A673 (cell line): ENCODE measurements at regions not wholly inside any gene's neighbourhood (a gene's known extent, or its start where the extent isn't known, plus 50 kb on each side); places are given as distances from the start of the nearest gene placed in this dataset.
"Not testable (repeated sequence)": the region's sequence is repeated elsewhere in the genome, so short reads cannot be mapped to it uniquely, and the experiment has no call there.

Experiments used
- EZH2 ChIP-seq: fragments of 200-600 bp; sonication (generic); IDR thresholded peaks from 2 replicates; pipeline ENCODE4 v1.6.1; 2017; ENCODE audit warnings: borderline replicate concordance, low read depth, mild to moderate bottlenecking, mixed read lengths, antibody characterized with exemption, low read length; ENCODE audit not compliant: poor library complexity, severe bottlenecking
- TF ChIP-seq, protein P1 (sequence below): fragments of 300-800, 200-600 bp; sonication (generic); conservative IDR thresholded peaks from 2 replicates; pipeline ENCODE4 v1.5.1; 2017; ENCODE audit warnings: low read depth, mild to moderate bottlenecking, antibody characterized with exemption, low read length, moderate library complexity, mixed read lengths

DNA sequence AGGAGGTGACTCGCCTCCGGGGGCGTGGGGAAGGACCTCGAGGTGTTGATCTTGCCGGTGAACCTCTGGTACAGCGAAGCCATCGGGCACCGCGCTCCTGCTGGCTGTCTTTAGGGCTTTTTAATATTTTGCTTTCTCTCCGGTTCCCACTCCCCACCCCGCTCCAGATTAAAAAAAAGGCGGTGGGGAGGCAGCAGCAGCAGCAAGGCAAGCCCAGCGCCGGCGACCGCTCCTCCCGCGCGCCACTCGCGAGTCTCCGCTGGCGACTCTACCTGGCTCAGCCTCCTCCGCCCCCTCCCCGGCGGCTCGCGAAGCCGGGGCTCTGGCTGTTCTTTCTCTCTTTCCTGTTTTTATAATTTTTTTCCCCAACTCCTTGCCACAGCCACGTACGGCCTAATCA, 174.0 kb downstream of the ATP6V0E2 start:
- TF ChIP-seq, protein P1, sequence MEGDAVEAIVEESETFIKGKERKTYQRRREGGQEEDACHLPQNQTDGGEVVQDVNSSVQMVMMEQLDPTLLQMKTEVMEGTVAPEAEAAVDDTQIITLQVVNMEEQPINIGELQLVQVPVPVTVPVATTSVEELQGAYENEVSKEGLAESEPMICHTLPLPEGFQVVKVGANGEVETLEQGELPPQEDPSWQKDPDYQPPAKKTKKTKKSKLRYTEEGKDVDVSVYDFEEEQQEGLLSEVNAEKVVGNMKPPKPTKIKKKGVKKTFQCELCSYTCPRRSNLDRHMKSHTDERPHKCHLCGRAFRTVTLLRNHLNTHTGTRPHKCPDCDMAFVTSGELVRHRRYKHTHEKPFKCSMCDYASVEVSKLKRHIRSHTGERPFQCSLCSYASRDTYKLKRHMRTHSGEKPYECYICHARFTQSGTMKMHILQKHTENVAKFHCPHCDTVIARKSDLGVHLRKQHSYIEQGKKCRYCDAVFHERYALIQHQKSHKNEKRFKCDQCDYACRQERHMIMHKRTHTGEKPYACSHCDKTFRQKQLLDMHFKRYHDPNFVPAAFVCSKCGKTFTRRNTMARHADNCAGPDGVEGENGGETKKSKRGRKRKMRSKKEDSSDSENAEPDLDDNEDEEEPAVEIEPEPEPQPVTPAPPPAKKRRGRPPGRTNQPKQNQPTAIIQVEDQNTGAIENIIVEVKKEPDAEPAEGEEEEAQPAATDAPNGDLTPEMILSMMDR, result not testable (repeated sequence)
- TF ChIP-seq EZH2, result not testable (repeated sequence)
